ENCODE measurements at regions not wholly inside any gene's neighbourhood (a gene's known extent, or its start where the extent isn't known, plus 50 kb on each side); places are given as distances from the start of the nearest gene placed in this dataset.

GRCh38 chr10:113219446-113219845 is 269.4 kb downstream of the TCF7L2 start:
- no peak for TF ChIP-seq CTCF (IDR thresholded peaks at IDR 0.05; ENCODE audit: low read depth, low read length)
- no peak overlapping the region for H3K4me3 ChIP-seq (ENCODE audit: low read depth, low read length)

- TF ChIP-seq CTCF (IDR thresholded peaks at IDR 0.05; ENCODE audit: low read depth, low read length), result no peak
- no peak overlapping the region for H3K4me3 ChIP-seq (ENCODE audit: low read depth, low read length)
Observed at GRCh38 chr10:113221756-113222168, 271.7 kb downstream of the TCF7L2 start.

- no peak for TF ChIP-seq CTCF (IDR thresholded peaks at IDR 0.05; ENCODE audit: low read depth, low read length)
- no peak overlapping the region for H3K4me3 ChIP-seq (ENCODE audit: low read depth, low read length)
Observed at GRCh38 chr10:113222207-113222606, 272.2 kb downstream of the TCF7L2 start.

- no peak for TF ChIP-seq CTCF (IDR thresholded peaks at IDR 0.05; ENCODE audit: low read depth, low read length)
Observed at GRCh38 chr10:113225364-113225763, 275.3 kb downstream of the TCF7L2 start.

GRCh38 chr10:113225903-113226302 is 275.9 kb downstream of the TCF7L2 start:
- H3K4me3 ChIP-seq (ENCODE audit: low read depth, low read length), result no peak overlapping the region
- no peak for TF ChIP-seq CTCF (IDR thresholded peaks at IDR 0.05; ENCODE audit: low read depth, low read length)

More at GRCh38 chr10:113225364-113225763, 275.3 kb downstream of the TCF7L2 start:
- H3K4me3 ChIP-seq (ENCODE audit: low read depth, low read length), result no peak overlapping the region

GRCh38 chr10:113226399-113226798 is 276.4 kb downstream of the TCF7L2 start:
- TF ChIP-seq CTCF (IDR thresholded peaks at IDR 0.05; ENCODE audit: low read depth, low read length), result no peak
- H3K4me3 ChIP-seq (ENCODE audit: low read depth, low read length), result no peak overlapping the region

- H3K4me3 ChIP-seq (ENCODE audit: low read depth, low read length), result no peak overlapping the region
- TF ChIP-seq CTCF (IDR thresholded peaks at IDR 0.05; ENCODE audit: low read depth, low read length), result no peak
Observed at GRCh38 chr10:113226831-113227445, 276.9 kb downstream of the TCF7L2 start.
